ENCODE measurements at regions not wholly inside any gene's neighbourhood (a gene's known extent, or its start where the extent isn't known, plus 50 kb on each side); places are given as distances from the start of the nearest gene placed in this dataset.
"Not testable (repeated sequence)": the region's sequence is repeated elsewhere in the genome, so short reads cannot be mapped to it uniquely, and the experiment has no call there.

DNA sequence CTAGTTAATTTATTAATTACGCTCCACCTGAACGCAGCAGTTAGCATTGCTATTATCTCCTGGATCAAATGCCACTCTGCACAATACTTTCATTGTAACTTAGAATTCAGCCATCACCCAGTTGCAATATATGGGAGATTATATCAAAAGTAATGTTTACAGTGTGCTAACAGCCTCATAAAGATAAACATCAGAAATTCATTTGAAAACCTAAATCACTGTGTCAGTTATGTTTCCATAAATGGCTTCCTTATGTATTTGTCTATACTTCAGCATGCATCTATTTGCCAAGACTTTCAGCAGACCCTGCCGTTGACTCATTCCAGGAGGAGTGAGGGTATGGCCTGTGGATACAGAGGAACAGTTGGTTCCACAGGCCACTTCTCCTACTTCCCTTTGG lies 300.1 kb downstream of the TFAP2B start:
- DNase-seq (no peak), ATAC-seq (no peak)
- Histone ChIP-seq H3K36me3 (no peaks in the 10 kb centered on the region), H3K9me3 (no peaks in the 10 kb centered on the region), H3K4me1 (no peaks in the 10 kb centered on the region), H3K27ac (no peak overlapping the region), H3K4me3 (no peak overlapping the region), H3K27me3 (no peaks in the 10 kb centered on the region)
- intact Hi-C loops (cut with DNase I), result no loop called here
- TF ChIP-seq, protein P1, sequence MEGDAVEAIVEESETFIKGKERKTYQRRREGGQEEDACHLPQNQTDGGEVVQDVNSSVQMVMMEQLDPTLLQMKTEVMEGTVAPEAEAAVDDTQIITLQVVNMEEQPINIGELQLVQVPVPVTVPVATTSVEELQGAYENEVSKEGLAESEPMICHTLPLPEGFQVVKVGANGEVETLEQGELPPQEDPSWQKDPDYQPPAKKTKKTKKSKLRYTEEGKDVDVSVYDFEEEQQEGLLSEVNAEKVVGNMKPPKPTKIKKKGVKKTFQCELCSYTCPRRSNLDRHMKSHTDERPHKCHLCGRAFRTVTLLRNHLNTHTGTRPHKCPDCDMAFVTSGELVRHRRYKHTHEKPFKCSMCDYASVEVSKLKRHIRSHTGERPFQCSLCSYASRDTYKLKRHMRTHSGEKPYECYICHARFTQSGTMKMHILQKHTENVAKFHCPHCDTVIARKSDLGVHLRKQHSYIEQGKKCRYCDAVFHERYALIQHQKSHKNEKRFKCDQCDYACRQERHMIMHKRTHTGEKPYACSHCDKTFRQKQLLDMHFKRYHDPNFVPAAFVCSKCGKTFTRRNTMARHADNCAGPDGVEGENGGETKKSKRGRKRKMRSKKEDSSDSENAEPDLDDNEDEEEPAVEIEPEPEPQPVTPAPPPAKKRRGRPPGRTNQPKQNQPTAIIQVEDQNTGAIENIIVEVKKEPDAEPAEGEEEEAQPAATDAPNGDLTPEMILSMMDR (IDR thresholded peaks at IDR 0.05), result no peak

DNA sequence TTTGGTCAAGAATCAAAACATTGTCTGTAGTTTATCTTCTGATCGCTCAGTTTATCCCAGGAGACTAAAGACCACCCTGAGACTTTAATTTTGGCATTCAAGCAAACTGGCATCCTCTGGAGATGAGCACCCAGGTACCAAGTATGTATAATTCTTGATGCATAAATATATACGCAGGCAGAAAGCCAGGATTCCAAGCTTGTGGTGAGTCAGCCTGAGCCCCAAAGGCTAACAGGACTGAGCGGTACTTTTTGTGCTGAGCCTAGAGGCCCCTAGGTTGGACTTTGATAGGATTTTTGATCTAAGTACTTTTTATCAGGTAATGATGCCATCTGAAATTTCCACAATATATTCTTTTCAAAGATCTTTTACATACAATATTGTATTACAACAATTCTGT lies 301.3 kb downstream of the TFAP2B start:
- Histone ChIP-seq H3K4me1 (no peaks in the 10 kb centered on the region), H3K4me3 (no peak overlapping the region), H3K36me3 (no peaks in the 10 kb centered on the region), H3K9me3 (no peaks in the 10 kb centered on the region), H3K27me3 (no peaks in the 10 kb centered on the region), H3K27ac (no peak overlapping the region)
- no peak for DNase-seq
- TF ChIP-seq, protein P1 (IDR thresholded peaks at IDR 0.05), result no peak
- no peak for ATAC-seq
- intact Hi-C loops (cut with DNase I), result no loop called here

DNA sequence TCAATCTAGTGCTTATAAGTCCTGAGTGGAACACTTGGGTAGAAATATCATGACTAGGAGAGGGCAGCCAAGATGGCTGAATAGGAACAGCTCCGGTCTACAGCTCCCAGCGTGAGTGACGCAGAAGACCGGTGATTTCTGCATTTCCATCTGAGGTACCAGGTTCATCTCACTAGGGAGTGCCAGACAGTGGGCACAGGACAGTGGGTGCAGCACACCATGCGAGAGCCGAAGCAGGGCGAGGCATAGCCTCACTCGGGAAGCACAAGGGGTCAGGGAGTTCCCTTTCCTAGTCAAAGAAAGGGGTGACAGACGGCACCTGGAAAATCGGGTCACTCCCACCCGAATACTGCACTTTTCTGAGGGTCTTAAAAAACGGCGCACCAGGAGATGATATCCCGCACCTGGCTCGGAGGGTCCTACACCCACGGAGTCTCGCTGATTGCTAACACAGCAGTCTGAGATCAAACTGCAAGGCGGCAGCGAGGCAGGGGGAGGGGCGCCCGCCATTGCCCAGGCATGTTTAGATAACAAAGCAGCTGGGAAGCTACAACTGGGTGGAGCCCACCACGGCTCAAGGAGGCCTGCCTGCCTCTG lies 302.8 kb downstream of the TFAP2B start:
- H3K36me3 ChIP-seq; H3K27ac ChIP-seq; ATAC-seq; H3K27me3 ChIP-seq; H3K4me3 ChIP-seq; H3K4me1 ChIP-seq; intact Hi-C loops (cut with DNase I); H3K9me3 ChIP-seq: not testable (repeated sequence)
- peak in 1 of 4 donors; percentile 38 for DNase-seq

DNA sequence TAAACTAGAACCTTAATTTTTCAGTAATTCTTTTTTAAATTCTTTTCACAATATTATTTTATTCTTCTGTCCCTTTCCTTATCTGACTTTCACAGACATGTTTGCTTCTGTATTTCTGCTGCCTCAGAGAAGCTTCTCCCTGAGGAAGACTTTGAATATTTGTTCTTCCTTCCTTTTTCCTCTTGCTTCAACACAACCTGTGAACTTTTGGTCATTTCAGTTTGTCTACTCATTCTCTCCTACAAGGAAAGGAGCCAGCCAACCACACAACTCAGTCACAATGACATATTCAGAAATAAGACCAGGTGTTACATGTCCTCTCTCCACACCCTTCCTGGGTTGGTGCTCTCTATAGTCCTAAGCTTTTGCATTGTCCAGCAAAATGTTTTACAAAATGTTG lies 310.4 kb downstream of the TFAP2B start:
- Histone ChIP-seq H3K27me3 (no peaks in the 10 kb centered on the region), H3K36me3 (no peaks in the 10 kb centered on the region), H3K4me3 (no peak overlapping the region), H3K27ac (no peak overlapping the region), H3K9me3 (peaks cover 0 to 17% of the 10 kb centered on the region in 2 donors), H3K4me1 (no peaks in the 10 kb centered on the region)
- ATAC-seq (no peak), DNase-seq (no peak)
- TF ChIP-seq, protein P1 (IDR thresholded peaks at IDR 0.05), result no peak
- intact Hi-C loops (cut with DNase I), result no loop called here

DNA sequence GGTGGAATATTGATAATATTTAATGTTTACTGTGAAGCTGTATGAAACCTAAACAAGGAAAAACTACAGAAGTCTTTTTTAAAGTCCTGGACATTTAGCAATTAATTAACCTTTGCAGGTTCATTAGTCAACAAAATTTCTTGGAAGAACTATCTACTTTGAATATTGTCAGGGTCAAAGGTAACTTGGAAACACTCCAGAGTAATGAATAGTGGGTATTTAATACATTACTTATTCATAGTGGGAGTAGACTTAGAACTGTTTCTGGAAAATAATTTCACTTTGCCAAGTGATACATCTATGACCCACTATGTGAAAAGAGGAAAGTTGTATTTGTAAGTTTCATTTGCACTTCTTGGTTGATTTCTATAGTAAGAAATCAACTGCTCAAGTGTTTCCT lies 319.1 kb downstream of the TFAP2B start:
- no peak overlapping the region for H3K27ac ChIP-seq
- ATAC-seq (no peak), DNase-seq (no peak)
- H3K4me3 ChIP-seq, result no peak overlapping the region
- intact Hi-C loops (cut with DNase I), result no loop called here
- H3K36me3 ChIP-seq, result no peaks in the 10 kb centered on the region
- peaks cover 0 to 3% of the 10 kb centered on the region in 2 donors for H3K9me3 ChIP-seq
- TF ChIP-seq, protein P1 (IDR thresholded peaks at IDR 0.05), result no peak
- no peaks in the 10 kb centered on the region for H3K27me3 ChIP-seq
- H3K4me1 ChIP-seq, result no peaks in the 10 kb centered on the region

DNA sequence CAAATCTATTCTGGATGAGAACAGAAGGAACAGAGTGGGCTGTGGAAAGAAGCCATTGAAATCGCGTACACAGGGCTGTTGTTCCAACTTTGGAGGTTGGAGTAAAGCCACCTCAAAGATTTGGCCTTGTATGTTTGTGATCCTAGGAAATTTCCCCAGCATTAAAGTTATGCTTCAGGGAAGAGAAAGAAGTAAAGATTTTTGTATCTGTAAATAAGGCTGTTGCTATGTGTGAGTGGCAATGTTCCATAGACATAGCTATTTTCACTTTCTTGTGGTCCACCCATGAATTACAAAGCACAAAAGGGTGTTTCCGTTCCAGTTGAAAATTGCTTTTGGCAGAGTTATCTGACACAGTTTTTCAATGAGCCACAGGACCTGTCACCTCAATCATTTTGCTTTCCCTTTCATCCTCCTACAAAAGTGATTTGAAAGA lies 321.3 kb downstream of the TFAP2B start:
- DNase-seq (no peak), ATAC-seq (no peak)
- intact Hi-C loops (cut with DNase I), result no loop called here
- Histone ChIP-seq H3K4me1 (no peaks in the 10 kb centered on the region), H3K4me3 (no peak overlapping the region), H3K36me3 (no peaks in the 10 kb centered on the region), H3K27me3 (no peaks in the 10 kb centered on the region), H3K9me3 (peaks cover 0 to 3% of the 10 kb centered on the region in 2 donors), H3K27ac (no peak overlapping the region)
- TF ChIP-seq, protein P1 (IDR thresholded peaks at IDR 0.05), result no peak

All from left lung (tissue), 4 donors.